ENCODE measurements at regions not wholly inside any gene's neighbourhood (a gene's known extent, or its start where the extent isn't known, plus 50 kb on each side); places are given as distances from the start of the nearest gene placed in this dataset.

DNA sequence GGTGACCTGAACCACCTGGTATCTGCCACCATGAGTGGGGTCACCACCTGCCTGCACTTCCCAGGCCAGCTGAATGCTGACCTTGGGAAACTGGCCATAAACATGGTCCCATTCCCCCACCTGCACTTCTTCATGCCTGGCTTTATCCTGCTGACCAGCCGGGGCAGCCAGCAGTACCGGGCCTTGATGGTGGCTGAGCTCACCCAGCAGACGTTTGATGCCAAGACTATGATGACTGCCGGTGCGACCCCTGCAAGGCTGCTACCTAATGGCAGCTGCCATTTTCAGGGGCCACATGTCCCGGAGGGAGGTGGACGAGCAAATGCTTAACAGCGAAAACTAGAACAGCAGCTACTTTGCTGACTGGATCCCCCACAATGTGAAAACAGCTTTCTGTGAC is 67.5 kb upstream of the FAM241A start:
- TF ChIP-seq JUND (IDR thresholded peaks at IDR 0.05) (no peak), GABPA (IDR thresholded peaks at IDR 0.05 in 1 of 2, conservative IDR thresholded peaks at IDR 0.05 in 1 of 2) (no peak)

Data from liver (tissue), 2 donors.